TTC549 (cell line): ENCODE measurements at regions not wholly inside any gene's neighbourhood (a gene's known extent, or its start where the extent isn't known, plus 50 kb on each side); places are given as distances from the start of the nearest gene placed in this dataset.
"Not testable (repeated sequence)": the region's sequence is repeated elsewhere in the genome, so short reads cannot be mapped to it uniquely, and the experiment has no call there.

ENCODE experiments used
- FAIRE-seq: peaks from 2 replicates; lab custom pipeline; 2012; peaks lifted over from hg19 to GRCh38; lab: Jason Lieb, UNC

DNA sequence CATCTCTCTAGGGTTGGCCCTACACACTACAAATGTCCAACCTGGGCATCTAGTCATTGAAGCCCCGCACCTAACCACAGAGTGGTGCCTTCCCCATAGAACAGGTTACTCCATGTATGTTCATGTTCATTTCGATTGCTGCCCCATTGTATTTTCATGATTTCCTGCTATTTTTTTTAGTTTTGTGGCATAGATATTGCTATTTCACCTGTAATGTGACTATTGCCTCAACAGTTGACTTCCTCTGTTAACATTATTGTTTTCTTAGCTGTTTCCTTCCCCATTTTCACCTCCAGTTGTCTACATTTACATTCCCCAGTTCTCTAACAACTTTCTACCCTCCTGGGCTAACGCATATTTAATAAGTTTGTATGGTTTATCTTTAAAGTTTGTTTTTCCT, 137.7 kb upstream of the RBMS3 start:
- no peak for FAIRE-seq

DNA sequence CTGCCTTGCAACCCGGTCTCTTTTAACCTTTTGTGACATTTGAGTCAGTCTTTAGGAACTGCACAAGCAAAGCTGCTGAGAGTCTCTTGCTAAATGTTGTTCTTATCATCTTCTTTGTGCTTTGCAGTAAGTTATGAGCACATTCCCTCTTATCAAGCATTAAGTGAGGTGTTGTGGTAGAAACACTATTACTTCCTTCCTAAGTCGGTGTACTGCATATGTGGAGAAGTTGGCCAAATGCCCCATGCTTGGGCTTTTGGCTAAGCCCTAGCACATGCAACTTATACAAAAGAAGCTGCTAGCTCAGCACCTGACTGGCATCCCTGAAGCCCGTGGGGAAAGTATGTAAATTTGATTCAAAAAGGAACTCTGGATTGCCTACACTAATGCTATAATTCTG, 136.5 kb upstream of the RBMS3 start:
- no peak for FAIRE-seq

DNA sequence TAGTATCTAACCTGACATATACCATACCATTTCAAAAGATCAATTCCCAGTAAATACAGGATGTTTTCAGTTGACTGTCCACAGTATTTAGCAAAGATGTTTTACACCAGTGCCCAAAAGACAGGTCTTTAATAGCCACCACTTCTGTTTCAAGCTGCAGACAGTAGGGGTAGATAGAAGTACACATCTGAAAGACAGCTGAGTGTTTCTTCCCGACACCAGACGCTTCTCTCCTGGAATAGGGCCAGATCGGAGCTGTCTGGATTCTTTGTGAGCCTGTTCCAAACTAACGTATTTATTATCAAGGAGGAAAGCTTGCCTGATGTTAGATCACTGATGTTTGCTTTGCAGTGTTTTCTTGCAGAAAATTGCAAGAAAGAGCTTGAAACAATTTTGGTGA, 136.1 kb upstream of the RBMS3 start:
- peak; percentile 38 for FAIRE-seq

DNA sequence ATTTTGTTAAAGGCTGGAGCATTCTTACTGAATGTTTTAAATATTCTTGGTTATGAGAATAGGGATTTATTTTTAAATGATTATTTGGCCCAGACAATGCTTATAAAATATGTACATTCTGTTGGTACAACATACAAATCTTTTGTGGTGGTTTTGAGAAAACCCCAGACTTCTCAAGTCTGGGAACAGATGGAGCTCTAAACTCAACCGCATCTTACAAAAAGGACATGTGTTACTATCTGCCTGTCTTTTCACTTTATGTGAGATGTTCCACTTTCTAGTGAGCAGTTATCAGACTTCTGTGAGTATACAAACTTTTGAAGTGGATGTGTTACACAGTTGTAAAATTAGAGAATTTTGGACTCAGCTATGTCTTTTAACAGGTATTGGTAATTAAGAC, 135.5 kb upstream of the RBMS3 start:
- no peak for FAIRE-seq

DNA sequence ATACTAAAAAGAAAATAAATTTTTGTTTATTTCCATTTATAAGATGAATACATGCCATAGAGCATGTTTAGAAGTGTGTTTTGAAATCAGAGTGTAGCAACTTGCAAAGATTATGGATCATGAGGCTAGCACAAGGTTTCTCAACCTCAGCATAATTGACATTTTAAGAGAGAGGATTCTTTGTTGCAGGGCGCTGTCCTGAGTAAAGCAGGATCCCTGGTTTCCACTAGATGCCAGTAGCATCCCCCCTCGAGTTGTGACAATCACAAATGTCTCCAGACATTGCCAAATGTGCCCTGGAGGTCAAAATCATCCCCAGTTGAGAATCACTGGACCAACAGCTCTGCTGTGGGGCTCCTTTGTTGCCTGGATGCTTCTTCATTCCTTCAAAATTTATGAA, 128.5 kb upstream of the RBMS3 start:
- FAIRE-seq, result no peak

DNA sequence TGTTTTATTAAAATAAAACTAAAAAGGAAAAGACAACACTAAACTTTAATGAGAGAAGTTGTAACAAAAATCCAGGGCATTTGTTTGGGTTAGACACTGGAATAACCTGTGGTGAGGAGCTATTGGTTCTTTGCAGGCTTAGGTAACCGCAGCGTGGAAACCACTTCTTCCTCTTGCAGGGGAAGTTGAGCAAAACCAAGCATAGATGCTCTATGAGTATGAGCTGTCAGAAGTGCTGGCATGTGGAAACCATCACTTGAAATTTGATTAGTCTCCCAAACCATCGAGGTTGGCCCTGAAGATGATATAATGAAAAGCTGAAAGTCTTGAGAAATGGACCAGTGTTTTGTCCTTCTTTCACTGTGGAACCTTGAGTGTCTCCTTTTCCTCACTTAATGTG, 127.1 kb upstream of the RBMS3 start:
- FAIRE-seq, result no peak

DNA sequence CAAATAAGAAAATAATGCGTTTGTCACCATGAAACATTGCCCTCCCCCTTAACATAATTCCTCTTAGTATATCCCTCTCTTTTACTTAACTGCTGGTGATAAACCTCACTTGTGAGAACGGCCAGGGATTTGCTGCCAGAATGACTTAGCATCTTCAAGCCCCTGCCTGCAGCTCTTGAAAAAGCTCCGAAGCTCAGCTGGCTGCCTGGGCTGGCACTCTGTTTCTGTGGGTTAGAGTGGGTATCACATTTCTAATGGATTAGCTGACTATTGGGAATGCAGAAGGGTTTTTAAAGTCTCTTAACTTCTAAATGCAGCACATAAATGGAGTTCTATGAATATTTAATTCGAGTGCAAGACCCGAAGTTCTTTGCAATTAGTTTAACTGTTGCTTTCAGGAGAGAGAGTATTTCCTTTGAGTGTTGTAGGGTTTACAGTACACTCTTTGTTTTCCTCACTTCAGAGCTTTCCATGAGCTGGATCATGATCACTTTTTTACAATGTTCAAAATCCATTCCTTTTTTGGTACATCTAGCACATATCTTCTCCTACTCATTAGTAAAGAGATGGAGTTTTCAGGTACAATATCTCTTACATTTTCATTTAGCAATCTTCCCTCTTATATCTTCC, 124.7 kb upstream of the RBMS3 start:
- FAIRE-seq, result no peak

DNA sequence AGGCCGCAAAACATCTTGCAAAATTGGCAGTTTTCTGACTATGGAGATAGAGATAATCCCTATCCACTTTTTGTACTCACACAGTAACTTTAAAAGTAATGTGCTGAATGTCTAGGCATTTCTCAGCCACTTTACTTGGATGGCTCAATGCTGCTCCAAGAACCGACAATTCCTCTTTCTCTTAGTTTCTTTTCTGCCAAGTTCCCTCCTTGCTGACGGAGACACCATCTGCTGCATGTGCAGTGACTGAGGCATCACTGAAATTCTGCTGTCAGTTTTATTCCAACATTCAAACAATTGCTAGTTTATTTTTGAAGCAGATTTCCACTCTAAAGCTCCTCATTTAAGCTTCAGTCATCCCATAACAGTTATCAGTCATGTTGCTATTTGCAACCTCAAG, 116.0 kb upstream of the RBMS3 start:
- no peak for FAIRE-seq

DNA sequence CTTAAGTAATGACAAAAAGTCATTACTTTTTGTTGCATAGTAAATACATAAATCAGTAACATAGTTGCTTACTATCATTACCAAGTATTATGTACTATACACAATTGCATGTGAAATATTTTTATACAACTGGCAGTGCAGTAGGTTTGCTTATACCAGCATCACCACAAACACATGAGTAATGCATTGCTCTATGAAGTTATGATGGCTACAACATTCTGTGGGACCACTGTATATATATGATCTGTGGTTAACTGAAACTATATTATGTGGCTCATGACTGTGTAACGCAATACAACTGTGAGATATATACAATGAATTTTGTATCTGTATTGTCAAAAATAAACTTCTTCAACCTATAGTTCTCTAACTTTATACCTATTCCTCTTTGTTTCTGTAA, 113.7 kb upstream of the RBMS3 start:
- no peak for FAIRE-seq

DNA sequence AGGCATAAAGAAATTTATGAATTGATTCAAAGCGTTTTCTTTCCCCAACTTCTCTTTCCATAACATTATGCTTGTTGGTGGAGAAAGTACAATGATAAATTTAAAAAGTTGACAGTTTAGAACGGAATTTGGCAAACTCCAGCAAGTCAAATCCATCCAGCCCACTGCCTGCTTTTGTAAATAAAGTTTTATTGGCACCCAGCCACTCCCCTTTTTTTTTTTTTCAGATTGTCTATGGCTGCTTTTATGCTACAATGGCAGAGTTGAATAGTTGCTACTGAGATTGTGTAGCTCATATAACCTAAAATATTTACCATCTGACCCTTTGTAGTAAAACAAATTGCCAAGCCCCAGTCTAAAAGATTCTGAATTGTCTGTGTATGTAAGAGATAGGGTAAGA, 112.8 kb upstream of the RBMS3 start:
- FAIRE-seq, result no peak

DNA sequence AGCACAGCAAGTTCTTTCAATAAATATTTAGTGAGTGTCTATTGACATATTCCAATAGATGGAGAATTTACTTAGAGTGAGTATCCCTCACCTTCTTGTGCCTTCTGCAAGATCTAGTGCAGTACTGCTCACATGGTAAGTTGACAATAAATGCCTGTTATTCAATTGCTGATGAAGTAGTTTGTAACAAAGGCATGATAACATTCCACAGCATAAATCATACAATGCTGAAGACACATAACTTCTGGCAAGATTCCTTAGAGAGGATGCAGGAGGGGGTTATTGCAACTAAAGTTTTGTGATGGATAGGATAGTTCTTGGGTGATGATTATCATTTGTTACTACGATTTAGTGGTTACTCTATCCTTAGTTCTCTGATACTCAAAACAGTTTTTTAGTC, 112.2 kb upstream of the RBMS3 start:
- no peak for FAIRE-seq

DNA sequence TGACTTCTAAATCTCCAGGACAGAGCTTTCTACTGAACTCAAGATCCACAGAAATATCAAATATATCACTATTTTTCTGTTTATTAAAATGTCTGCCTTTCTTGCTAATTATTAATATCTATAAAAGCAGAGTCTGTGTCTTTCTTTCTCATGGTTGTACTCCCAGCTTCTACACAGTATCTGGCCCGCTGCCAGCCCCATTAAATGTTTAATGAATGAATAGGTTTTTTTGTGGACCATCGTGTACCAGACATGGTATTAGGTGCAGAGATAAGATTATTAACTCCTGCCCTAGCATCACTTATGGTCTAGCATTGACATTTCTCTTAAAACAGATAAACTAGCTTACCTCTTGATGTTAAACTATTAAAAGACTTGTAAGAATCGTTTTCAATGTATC, 111.4 kb upstream of the RBMS3 start:
- FAIRE-seq, result no peak

DNA sequence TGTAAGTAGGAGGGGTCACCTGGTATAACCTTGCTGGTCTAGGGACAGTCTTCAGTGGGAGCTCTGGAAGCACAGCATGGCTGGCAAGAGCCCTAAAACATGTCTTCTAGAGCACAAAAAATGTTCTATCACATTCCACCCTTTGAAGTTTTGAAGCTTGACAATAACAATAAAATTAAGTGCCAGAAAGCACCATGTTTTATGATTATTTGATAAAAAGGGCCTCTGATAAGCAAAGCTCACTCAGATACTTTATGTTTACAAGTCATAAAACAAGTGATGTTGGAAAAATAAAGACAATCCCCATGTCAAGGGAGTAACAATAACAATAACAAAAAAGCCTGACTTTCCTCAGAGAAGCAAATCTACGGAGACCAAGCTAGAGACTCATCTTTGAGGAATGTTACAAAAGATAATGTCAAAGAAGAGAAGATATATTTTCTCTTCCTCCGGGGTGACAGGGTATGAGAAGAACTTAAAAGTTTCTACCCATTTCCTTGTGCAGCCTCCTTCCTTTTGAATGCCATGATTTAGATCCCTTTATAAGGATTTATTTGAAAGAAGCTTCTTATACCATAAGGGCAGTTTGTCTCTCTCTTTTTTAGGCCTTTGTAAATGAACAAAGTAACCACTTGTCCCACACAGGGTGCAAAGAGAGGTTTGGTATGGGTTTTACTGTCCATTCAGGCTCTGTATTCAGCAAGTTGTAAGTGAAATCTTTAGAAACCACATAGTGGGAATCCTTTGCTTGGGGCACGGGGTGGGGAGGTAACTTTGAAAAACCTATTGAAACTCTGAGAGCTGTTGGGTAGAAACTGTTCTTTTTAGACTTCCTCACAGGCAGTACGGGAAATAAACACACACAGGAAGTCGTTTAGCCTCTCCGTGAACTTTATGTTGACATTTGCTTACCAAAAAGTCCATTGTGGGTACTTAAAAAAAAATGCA, 109.6 kb upstream of the RBMS3 start:
- FAIRE-seq, result no peak

DNA sequence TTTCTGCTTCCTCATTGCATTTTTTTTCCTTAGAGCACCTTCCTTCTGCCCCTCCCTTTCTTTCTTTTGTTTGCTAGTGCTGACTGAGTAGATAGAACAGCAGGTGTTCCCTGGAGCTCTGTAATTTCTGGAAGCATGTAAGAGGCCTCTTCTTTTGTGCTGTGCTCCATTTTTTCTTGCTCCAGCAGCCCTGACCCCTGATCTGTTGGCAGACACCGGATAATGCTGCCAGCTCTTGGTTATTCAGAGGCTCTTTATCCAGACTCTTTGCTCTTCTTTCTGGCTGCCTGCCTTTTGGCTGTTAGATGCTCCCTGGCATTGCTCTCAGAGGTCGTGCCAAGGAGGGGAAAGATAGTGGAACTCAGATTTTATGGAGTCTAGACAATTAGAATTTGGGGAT, 104.4 kb upstream of the RBMS3 start:
- FAIRE-seq, result no peak

DNA sequence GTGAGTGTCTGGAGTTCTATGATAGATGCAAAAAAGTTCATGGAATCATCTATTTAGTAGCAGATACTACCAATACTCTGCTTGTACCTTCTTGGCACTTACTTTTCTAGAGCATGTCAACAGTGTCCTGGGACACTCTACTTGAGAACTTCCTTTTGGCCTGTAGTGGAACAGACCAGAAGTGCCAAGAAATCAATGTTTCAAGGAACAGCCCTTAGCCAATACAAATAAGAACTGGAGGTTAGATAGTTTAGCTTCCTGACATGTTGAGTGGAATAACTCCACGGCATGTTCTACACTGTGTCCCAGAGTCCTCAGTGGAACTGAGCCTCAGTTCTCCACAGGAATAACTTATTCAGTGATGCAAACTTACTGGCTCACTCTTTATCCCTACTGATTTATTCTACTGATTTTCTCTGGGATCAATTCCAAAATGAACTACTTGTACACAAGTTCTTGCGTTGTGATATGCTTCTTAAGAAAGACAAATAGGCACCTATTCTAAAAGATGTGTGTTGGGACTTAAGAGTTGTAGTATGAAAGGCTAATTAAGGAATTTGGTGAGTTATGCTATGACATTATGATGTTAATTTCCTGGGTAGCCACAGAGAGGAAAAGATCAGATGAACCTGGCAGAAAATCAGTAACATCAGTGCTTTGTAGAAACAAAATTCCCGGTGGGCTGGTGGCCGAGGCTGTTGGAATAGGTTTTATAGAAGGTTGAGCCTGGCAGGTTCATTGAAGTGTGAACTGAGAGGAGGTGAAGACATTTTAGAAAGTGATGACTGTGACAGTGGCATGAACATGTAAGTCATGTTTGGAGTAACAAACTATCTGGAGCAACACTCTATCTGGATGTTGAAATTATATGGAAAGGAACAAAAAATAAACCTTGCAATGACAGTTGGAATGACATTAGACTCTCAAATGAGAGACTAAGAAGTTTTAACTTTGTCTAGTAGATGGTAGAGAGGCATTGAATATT, 101.8 kb upstream of the RBMS3 start:
- FAIRE-seq, result no peak

DNA sequence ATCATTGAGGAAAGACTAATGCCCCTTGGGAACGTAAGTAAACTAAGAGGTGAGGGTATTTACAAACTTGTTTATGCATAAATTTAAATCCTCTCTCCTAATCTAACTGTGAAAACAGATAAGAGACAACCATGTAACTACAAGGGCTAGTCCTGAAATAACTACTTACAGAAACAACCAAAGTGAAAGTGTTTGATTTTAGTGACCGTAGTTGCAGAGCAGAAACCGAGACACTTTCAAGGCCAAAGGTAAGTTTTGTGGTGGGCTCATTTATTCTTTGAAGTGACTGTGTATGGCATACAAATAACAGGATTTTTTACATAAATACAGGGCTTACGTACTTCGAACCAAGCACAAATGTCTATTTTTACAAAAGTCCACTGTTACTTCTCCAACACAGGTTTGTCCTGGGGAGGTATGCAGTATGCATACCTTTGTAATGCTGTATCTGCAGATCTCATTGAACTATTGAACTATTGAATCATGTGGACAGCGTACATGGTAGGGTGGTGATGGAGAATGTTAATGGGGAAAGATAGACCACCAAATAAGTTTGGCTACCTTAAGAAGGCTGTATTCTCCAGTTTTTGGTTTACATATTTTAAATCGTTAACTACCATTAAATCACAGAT, 99.6 kb upstream of the RBMS3 start:
- FAIRE-seq, result no peak

DNA sequence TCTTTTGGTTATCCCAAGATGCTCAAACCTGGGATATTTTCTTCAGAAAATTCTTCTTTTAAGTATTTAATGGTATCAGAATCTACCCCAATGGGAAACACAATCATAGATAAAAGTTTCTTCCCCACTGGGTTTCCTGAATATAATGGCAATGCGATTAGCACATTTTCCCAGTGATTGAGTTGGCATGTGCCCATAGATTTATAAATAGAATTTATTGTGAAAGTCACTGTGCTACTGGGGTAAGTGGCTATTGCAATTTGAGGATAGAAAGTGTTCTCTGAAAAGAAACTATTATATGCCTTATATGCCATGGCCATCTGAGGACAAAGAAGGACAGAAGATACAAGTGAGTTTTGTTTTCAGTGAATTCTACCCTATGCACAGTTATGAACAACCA, 99.0 kb upstream of the RBMS3 start:
- no peak for FAIRE-seq

DNA sequence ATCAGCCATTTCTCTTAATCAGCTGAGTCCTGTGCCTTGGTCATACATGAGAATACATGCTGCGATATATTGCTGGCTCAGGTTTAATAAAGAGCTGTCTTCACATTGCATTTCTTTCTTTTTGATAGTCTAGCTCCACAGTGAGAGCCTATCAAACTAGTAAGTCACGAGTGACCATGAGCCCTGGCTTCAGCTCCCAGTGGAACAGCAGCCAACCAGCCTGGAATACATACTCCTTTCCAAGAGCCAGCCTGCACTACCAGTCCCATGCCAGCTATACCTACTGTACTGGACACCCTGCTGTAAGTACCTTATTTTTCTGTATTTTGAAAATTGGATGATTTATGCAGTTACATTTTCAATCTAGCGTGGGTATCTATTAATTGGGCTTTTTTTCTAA, 98.0 kb upstream of the RBMS3 start:
- FAIRE-seq, result not testable (repeated sequence)

DNA sequence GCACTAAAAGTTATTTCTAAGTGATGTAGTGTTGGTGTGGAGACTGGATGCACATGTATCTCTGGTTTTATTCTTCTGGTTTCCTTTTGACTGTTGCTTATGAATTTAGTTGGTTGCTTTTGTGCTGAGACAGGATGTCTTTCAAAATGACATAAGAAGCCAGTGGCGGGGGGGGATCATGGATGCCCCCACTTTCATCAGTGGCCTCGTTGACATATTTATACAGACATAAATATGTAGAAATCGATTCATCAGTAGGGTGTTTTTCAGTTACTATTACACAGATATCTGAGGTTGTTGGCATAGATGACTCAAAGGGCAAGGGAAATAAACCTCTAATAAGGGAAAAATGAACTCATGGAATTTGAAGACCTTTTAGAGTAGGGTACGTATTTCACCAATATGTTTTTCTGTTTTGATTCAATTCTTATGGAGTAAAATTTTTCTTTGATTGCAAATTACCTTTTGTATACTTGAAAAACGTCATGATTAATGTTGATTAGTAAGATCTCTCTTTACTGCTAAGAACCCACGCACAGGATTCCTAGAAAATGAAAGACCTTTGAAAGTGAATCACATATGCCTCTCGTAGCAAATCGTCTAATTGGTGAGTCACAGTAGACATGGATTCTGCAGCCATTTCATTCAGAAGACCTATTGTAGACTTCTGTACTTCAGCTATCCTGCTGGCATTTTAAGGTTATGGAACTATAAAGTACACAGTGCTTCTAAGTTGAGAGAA, 97.4 kb upstream of the RBMS3 start:
- FAIRE-seq, result no peak

DNA sequence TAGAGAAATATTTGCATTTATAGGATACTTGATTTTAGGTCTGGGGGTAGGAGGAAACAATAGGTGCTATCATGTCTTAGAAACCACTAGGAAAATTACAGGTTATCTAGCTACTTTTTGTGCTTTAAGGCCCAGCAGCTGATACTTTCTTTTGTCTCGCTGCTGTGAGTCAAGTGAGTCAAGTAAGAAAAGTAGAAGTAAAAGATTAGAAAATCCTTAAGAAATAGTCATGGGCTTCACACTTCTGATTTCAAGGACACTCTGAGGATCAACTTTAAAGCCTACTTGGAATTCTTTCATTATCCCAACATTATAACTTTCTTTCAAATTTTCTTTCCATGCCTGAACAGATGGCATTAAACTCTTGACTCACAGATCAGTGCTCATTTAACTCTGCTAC, 95.2 kb upstream of the RBMS3 start:
- no peak for FAIRE-seq

DNA sequence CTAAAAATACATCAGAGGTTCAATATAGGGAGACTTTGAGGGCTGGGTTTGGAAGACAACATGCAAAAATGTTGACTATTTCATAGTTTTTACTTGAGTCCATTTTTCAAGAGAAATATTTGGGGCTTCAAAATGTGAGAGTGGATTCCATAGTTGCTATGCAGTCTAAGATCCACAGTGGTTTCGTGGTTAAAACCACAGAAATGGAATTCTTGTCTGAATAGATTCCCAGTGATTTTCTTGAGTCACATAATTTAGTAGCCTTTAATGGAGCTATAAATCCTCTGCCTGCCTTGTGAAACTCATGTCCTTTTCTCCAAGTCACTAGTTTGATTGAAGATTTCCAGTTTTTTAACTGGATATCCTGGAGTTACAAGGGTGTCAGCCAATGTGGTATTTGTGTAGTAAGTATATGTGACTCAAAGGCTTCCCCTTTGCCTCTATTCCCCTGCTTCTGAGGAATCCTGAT, 94.7 kb upstream of the RBMS3 start:
- FAIRE-seq, result no peak
